ENCODE measurements at regions not wholly inside any gene's neighbourhood (a gene's known extent, or its start where the extent isn't known, plus 50 kb on each side); places are given as distances from the start of the nearest gene placed in this dataset.
"Not testable (repeated sequence)": the region's sequence is repeated elsewhere in the genome, so short reads cannot be mapped to it uniquely, and the experiment has no call there.

DNA sequence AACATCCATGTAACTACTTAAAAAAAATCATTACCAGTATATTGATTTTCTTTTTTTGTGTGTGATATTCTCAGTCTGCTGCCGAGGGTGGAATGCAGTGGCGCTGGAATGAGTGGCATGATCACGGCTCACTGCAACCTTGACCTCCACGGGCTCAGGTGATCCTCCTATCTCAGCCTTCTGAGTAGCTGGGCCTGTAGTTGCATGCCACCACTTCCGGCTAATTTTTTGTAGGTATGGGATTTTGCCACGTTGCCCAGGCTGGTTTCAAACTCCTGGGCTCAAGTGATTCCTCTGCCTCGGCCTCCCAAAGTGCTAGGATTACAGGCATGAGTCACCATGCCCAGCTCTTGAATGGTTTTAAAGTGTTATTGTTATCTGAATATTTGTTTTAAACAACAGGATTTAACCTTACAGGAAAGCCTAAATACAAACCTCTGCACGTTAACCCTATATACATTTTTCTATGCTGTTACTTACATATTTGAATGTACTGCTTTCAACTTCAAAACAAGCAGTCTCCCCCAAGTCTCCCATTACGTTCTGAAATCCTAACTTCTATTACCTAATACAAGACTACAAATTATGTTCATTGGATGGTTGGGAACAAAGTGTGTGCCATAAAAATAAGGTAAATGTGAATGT, 61.7 kb downstream of the KPNA2 start:
- Mint-ChIP-seq H3K4me1 (peaks cover 4 to 16% (median 11%) of the 10 kb centered on the region in 4 donors), H3K36me3 (no peaks in the 10 kb centered on the region), H3K27me3 (no peaks in the 10 kb centered on the region), H3K27ac (no peak overlapping the region), H3K4me3 (no peak overlapping the region), H3K9me3 (no peaks in the 10 kb centered on the region)
- POLR2A ChIA-PET: no interaction called here
- ATAC-seq (no peak), DNase-seq (no peak)

GRCh38 chr17:68099341-68099753, 63.8 kb downstream of the KPNA2 start:
- H3K36me3 Mint-ChIP-seq, H3K27me3 Mint-ChIP-seq, ATAC-seq, H3K27ac Mint-ChIP-seq, H3K9me3 Mint-ChIP-seq, H3K4me3 Mint-ChIP-seq, DNase-seq, POLR2A ChIA-PET: not testable (repeated sequence)
- peaks cover 14 to 36% (median 30%) of the 10 kb centered on the region in 4 donors for H3K4me1 Mint-ChIP-seq

- Mint-ChIP-seq H3K27me3 (no peaks in the 10 kb centered on the region), H3K36me3 (no peaks in the 10 kb centered on the region), H3K4me3 (peak overlapping the region; percentile 89 to 98 (median 94)), H3K4me1 (peaks cover 17 to 40% (median 35%) of the 10 kb centered on the region in 4 donors), H3K27ac (peak overlapping the region in 9 of 10 donors; percentile 9 to 97 (median 81)), H3K9me3 (no peaks in the 10 kb centered on the region)
- DNase-seq: no peak
- POLR2A ChIA-PET: no interaction called here
- ATAC-seq: no peak
These were observed 64.6 kb downstream of the KPNA2 start for GRCh38 chr17:68100000-68100641.

GRCh38 chr17:68101075-68101986, 65.8 kb downstream of the KPNA2 start:
- H3K27me3 Mint-ChIP-seq: no peaks in the 10 kb centered on the region
- H3K9me3 Mint-ChIP-seq: no peaks in the 10 kb centered on the region
- ATAC-seq (peak; percentile 63 to 73), DNase-seq (peak; percentile 25 to 79 (median 58))
- peaks cover 20 to 47% (median 42%) of the 10 kb centered on the region in 4 donors for H3K4me1 Mint-ChIP-seq
- POLR2A ChIA-PET: interaction anchor here (0.6 to 1.7 kb wide), 3 partner anchors 9 to 104 kb away, joined by 4 to 8 read pairs (median 7); no protein-coding TSS in a partner anchor
- H3K4me3 Mint-ChIP-seq: peak overlapping the region; percentile 89 to 98 (median 94)
- H3K27ac Mint-ChIP-seq: peak overlapping the region; percentile 92 to 97 (median 95)
- no peaks in the 10 kb centered on the region for H3K36me3 Mint-ChIP-seq

GRCh38 chr17:68101987-68102314, 66.4 kb downstream of the KPNA2 start:
- Mint-ChIP-seq H3K4me1 (peaks cover 23 to 52% (median 47%) of the 10 kb centered on the region in 4 donors), H3K27me3 (no peaks in the 10 kb centered on the region), H3K27ac (peak overlapping the region; percentile 92 to 97 (median 95)), H3K9me3 (no peaks in the 10 kb centered on the region), H3K4me3 (peak overlapping the region; percentile 89 to 98 (median 94)), H3K36me3 (peaks cover 0 to 2% (median 0%) of the 10 kb centered on the region in 3 donors)
- no peak for DNase-seq
- no peak for ATAC-seq
- POLR2A ChIA-PET: interaction anchor here (0.6 to 1.7 kb wide), 4 partner anchors 10 to 104 kb away, joined by 4 to 8 read pairs (median 6); no protein-coding TSS in a partner anchor

GRCh38 chr17:68102318-68102758, 66.8 kb downstream of the KPNA2 start:
- Mint-ChIP-seq H3K9me3 (no peaks in the 10 kb centered on the region), H3K27ac (peak overlapping the region; percentile 92 to 97 (median 95)), H3K27me3 (no peaks in the 10 kb centered on the region), H3K36me3 (peaks cover 0 to 6% (median under 1%) of the 10 kb centered on the region in 3 donors), H3K4me1 (peaks cover 26 to 56% (median 51%) of the 10 kb centered on the region in 4 donors), H3K4me3 (peak overlapping the region; percentile 89 to 98 (median 94))
- POLR2A ChIA-PET: interaction anchor here (0.6 to 1.7 kb wide), 3 partner anchors 28 to 103 kb away, joined by 4 to 8 read pairs (median 7); no protein-coding TSS in a partner anchor
- peak; percentile 52 to 70 for ATAC-seq
- DNase-seq: peak in 8 of 10 donors; percentile 14 to 43 (median 32)

DNA sequence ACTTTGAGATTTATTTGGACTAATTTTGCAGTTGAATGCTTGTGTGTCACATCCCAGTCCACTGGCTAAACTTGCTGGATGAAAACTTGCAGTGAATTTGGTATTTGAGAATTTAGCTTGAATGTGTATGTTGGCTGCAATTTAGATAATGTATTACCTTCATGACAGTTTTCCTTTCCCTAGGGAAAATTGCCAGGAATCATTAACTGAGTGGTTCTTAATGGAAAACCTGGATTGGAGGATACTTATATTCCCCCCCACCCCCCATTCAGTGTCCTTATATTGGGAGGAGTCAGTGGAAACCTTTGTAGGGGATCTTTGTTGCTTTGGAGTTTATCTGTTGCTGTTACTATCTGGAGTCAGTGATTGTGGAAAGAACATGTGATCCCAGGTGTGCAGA, 67.6 kb downstream of the KPNA2 start:
- DNase-seq (no peak), ATAC-seq (no peak)
- peaks cover 0 to 13% (median 4%) of the 10 kb centered on the region in 3 donors for H3K36me3 Mint-ChIP-seq
- H3K4me1 Mint-ChIP-seq: peaks cover 28 to 58% (median 53%) of the 10 kb centered on the region in 4 donors
- H3K9me3 Mint-ChIP-seq: no peaks in the 10 kb centered on the region
- peak overlapping the region; percentile 89 to 98 (median 94) for H3K4me3 Mint-ChIP-seq
- peak overlapping the region; percentile 23 to 97 (median 64) for H3K27ac Mint-ChIP-seq
- no peaks in the 10 kb centered on the region for H3K27me3 Mint-ChIP-seq
- POLR2A ChIA-PET: interaction anchor here (1.6 kb wide), 1 partner anchor 83 kb away, joined by 4 read pairs; no protein-coding TSS in a partner anchor

DNA sequence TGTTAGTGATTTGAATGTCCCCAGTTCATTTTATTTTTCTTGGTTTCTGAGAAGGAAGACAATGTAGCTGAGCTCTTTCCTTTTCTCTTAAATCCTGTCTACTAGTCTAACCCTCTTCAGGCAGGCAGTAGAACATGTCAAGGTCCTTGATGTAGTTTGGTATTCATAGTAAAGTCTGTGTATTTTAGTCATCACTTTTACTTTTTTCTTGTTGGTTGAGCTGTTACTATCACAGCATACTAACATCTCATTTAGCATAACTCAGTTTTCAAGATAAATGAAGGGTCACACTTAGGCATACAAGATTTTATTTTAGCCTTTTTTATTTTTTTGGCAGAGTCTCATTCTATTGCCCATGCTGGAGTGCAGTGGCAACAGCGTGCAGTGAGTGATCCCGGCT, 70.5 kb downstream of the KPNA2 start:
- POLR2A ChIA-PET: interaction anchor here (0.6 to 1.2 kb wide), 3 partner anchors 28 to 85 kb away, joined by 3 to 4 read pairs (median 3); partner anchors contain the start of gene KPNA2
- no peak for DNase-seq
- no peak for ATAC-seq
- Mint-ChIP-seq H3K27me3 (no peaks in the 10 kb centered on the region), H3K9me3 (peaks cover 0 to 1% (median 0%) of the 10 kb centered on the region in 9 donors), H3K36me3 (peaks cover 5 to 20% (median 9%) of the 10 kb centered on the region in 3 donors), H3K4me1 (peaks cover 28 to 59% (median 55%) of the 10 kb centered on the region in 4 donors), H3K27ac (peak overlapping the region in 7 of 10 donors; percentile 14 to 71 (median 48)), H3K4me3 (peak overlapping the region in 1 of 10 donors; percentile 23)

DNA sequence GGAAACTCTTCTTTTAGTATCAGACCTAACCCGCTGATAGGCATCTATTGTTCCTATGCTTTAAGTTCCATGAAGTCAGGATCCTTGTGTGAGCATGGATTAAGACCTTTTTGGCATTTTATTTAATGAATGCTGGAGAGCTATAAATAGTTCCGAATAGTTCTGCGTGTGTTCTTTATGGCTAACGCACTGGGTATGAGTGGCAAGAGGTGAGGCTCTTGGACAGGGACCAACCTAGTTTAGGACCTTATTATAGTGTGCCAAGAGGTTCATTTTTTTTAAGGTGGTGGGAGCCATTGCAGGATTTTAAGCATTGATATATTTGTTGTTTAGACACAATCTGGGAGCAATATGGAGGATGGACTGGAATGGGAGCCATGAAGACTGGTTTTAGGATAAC, 71.8 kb downstream of the KPNA2 start:
- Mint-ChIP-seq H3K36me3 (peaks cover 5 to 20% (median 9%) of the 10 kb centered on the region in 3 donors), H3K9me3 (peaks cover 0 to 1% (median 0%) of the 10 kb centered on the region in 9 donors), H3K4me3 (no peak overlapping the region), H3K4me1 (peaks cover 25 to 52% (median 49%) of the 10 kb centered on the region in 4 donors), H3K27ac (no peak overlapping the region), H3K27me3 (no peaks in the 10 kb centered on the region)
- POLR2A ChIA-PET: no interaction called here
- ATAC-seq: no peak
- no peak for DNase-seq

DNA sequence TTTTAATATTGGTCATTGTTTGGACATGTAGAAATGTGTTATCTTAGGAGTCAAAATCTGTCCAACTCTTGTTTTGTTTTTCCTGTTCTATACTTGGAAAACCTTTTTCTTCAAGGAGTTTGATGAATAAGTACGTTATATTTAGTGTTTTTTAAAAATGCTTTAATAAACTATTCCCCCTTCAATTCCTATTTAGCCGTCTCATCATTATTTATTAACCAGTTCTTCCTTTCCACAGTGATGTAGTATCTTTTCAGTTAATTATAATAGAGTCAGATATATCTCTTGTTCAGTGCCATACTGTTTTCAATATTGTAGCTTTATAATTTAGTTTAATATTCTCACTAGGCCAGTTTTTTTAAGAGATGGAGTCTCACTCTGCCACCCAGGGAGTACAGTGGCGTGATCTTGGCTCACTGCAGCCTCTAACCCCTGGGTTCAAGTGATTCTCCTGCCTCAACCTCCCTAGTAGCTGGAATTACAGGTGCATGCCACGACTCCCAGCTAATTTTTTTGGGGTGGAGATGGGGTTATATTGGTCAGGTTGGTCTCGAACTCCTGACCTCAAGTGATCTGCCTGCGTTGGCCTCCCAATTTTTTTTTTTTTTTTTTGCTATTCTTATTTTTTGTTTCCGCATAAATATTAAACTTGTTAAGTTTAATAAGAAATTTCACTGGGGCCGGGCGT, 72.9 kb downstream of the KPNA2 start:
- POLR2A ChIA-PET: no interaction called here
- no peak for ATAC-seq
- Mint-ChIP-seq H3K27me3 (no peaks in the 10 kb centered on the region), H3K4me1 (peaks cover 20 to 41% (median 38%) of the 10 kb centered on the region in 4 donors), H3K4me3 (no peak overlapping the region), H3K36me3 (peaks cover 5 to 20% (median 9%) of the 10 kb centered on the region in 3 donors), H3K27ac (no peak overlapping the region), H3K9me3 (peaks cover 0 to 1% (median 0%) of the 10 kb centered on the region in 9 donors)
- DNase-seq: no peak

DNA sequence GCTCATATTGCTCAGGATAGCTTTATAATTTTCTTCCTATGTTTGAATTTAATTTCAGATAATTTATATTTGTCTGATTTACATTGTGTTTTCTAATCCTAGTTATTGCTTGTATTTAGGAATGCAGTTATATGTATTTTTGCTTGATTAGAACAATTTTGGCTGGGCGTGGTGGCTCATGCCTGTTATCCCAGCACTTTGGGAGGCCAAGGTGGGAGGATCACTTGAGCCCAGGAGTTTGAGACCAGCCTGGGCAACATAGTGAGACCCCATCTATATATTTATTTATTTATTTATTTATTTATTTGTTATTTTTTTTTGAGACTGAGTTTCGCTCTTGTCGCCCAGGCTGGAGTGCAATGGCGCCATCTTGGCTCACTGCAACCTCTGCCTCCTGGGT, 73.9 kb downstream of the KPNA2 start:
- not testable (repeated sequence) for H3K27ac Mint-ChIP-seq, H3K4me3 Mint-ChIP-seq, H3K9me3 Mint-ChIP-seq, H3K27me3 Mint-ChIP-seq, DNase-seq, ATAC-seq
- POLR2A ChIA-PET: interaction anchor here (0.7 kb wide), 1 partner anchor 155 kb away, joined by 5 read pairs; no protein-coding TSS in a partner anchor
- Mint-ChIP-seq H3K4me1 (peaks cover 16 to 31% (median 30%) of the 10 kb centered on the region in 4 donors), H3K36me3 (peaks cover 5 to 27% (median 10%) of the 10 kb centered on the region in 3 donors)
